ENCODE measurements at regions not wholly inside any gene's neighbourhood (a gene's known extent, or its start where the extent isn't known, plus 50 kb on each side); places are given as distances from the start of the nearest gene placed in this dataset.
"Not testable (repeated sequence)": the region's sequence is repeated elsewhere in the genome, so short reads cannot be mapped to it uniquely, and the experiment has no call there.

DNA sequence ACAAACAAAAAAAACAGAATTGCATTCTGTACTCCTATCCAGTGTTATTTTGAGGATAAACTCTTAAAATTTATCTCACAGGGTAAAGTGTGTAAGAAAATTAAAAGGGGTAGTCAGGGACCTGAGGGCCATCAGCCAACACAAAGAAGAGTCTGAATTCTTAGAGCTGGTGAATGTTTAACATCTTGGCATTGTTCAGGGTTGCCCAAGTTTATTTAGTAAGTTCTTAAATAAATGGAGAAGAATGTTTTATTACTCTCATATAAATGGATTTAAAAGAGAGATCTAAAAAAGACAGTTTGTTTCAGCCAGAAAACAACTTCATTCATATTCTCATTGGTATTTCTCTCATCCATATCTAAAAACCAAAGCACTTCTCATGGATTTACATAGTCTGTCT lies 171.7 kb downstream of the LACC1 start:
- no peak for ATAC-seq (ENCODE audit: low FRiP score)
- Histone ChIP-seq H3K4me1 (ENCODE audit: control insufficient read depth in 1 of 2, insufficient read depth in 2 of 2, low read length in 2 of 2) (peaks cover 3 to 5% of the 10 kb centered on the region in 2 donors), H3K36me3 (ENCODE audit: control insufficient read depth in 1 of 2, insufficient read depth in 2 of 2, low read length in 1 of 2) (no peaks in the 10 kb centered on the region), H3K4me3 (ENCODE audit: low read length in 2 of 2) (no peak overlapping the region), H3K9me3 (ENCODE audit: control insufficient read depth, low read length) (no peaks in the 10 kb centered on the region), H3K27me3 (ENCODE audit: control insufficient read depth in 1 of 2, insufficient read depth in 2 of 2, low read length in 1 of 2) (no peaks in the 10 kb centered on the region), H3K27ac (ENCODE audit: low read depth in 1 of 2, low read length in 2 of 2) (no peak overlapping the region)
- no peak for DNase-seq
- intact Hi-C loops (cut with DNase I), result loop anchor here (2.0 to 10.0 kb wide), 3 partner anchors 86 to 385 kb away; no protein-coding TSS in a partner anchor

DNA sequence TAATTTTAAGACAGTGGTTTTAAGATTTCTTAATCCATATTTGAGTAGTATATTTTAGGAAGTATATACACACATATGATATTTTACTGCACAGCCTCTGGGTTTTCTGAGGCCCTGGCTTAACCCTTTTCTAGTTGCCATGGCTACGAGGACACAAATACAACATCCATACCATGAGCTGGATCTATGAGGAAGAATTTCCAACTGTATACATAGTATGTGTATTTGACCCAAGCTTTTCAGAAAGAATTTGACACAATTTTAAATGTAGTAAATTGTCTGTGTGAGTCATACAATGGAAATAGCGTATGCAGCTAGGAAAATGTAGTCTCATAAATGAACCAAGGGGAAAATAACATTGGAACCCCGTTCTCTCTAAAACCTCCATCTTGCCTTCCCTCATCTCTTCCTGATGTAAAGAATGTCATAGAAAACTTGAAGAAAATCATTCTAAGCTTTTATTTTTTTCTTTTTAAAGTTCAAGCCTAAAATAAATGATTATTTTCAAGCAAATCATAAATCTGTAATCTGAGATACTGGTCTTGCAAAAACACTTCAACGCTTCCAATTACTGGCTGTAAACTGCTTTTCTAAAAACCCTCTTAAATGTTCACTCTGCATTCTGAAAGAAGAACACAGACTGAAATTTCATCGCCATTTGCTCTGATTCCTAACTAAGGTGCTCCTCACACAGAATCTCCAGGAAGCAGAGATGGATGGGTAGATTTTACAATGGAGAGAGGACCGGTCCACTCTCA lies 172.4 kb downstream of the LACC1 start:
- 46 to 51% methylated on average over 6 of the region's 6 CpGs for WGBS, 2 donors
- ATAC-seq (ENCODE audit: low FRiP score) (no peak), DNase-seq (no peak)
- H3K27me3 ChIP-seq (ENCODE audit: control insufficient read depth in 1 of 2, insufficient read depth in 2 of 2, low read length in 1 of 2), result no peaks in the 10 kb centered on the region
- no peak overlapping the region for H3K4me3 ChIP-seq (ENCODE audit: low read length in 2 of 2)
- no peaks in the 10 kb centered on the region for H3K36me3 ChIP-seq (ENCODE audit: control insufficient read depth in 1 of 2, insufficient read depth in 2 of 2, low read length in 1 of 2)
- peaks cover 3 to 5% of the 10 kb centered on the region in 2 donors for H3K4me1 ChIP-seq (ENCODE audit: control insufficient read depth in 1 of 2, insufficient read depth in 2 of 2, low read length in 2 of 2)
- intact Hi-C loops (cut with DNase I), result loop anchor here (2.0 to 10.0 kb wide), 3 partner anchors 85 to 385 kb away; no protein-coding TSS in a partner anchor
- H3K27ac ChIP-seq (ENCODE audit: low read depth in 1 of 2, low read length in 2 of 2), result peak overlapping the region; percentile 58 to 71
- no peaks in the 10 kb centered on the region for H3K9me3 ChIP-seq (ENCODE audit: control insufficient read depth, low read length)

DNA sequence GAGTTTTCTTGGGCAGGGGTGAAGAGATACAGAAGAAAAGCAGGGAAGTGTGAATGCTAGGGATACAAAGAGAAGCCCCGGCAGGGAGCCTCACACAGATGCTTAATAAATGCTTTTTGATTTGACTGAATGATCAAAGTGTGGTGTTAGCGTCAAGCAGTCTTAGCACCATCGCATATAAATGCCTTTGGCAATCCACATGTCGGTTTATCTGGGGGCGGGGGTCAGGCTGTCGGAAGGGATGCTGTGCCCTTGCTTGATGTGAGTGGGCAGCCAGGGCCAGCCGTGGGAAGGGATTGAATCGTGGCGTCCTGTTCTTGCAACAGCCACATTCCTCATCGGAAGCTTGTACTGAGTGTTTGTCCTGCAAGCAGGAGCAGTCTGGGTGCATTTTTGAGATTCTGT lies 173.1 kb downstream of the LACC1 start:
- DNase-seq (peak; percentile 52 to 77), ATAC-seq (ENCODE audit: low FRiP score) (peak; percentile 45)
- intact Hi-C loops (cut with DNase I), result loop anchor here (2.0 to 10.0 kb wide), 3 partner anchors 85 to 384 kb away; no protein-coding TSS in a partner anchor
- Histone ChIP-seq H3K4me3 (ENCODE audit: low read length in 2 of 2) (no peak overlapping the region), H3K27ac (ENCODE audit: low read depth in 1 of 2, low read length in 2 of 2) (peak overlapping the region; percentile 58 to 71), H3K36me3 (ENCODE audit: control insufficient read depth in 1 of 2, insufficient read depth in 2 of 2, low read length in 1 of 2) (no peaks in the 10 kb centered on the region), H3K27me3 (ENCODE audit: control insufficient read depth in 1 of 2, insufficient read depth in 2 of 2, low read length in 1 of 2) (no peaks in the 10 kb centered on the region), H3K9me3 (ENCODE audit: control insufficient read depth, low read length) (no peaks in the 10 kb centered on the region), H3K4me1 (ENCODE audit: control insufficient read depth in 1 of 2, insufficient read depth in 2 of 2, low read length in 2 of 2) (peaks cover 3 to 5% of the 10 kb centered on the region in 2 donors)
- WGBS, 2 donors, result 8 to 13% methylated on average over 10 of the region's 10 CpGs

DNA sequence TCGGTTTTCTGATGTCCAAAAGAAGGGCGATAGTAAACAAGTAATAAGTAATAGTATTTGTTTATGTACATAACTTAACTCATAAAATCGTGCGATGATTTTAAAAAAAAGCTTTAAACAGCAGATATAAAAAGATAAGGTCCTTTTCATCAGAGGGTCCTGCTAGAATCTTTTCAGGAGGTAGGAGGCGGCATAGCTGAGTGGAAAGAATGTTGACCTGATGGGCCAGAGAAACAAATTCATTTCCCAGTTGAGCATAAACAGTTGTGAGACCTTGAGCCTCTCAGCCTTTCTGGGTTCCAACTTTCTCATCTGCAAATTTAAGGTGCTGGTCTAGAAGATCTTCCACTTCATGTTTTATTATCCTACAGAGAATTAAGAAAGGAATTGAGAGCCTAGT lies 173.5 kb downstream of the LACC1 start:
- peaks cover 3 to 5% of the 10 kb centered on the region in 2 donors for H3K4me1 ChIP-seq (ENCODE audit: control insufficient read depth in 1 of 2, insufficient read depth in 2 of 2, low read length in 2 of 2)
- H3K9me3 ChIP-seq (ENCODE audit: control insufficient read depth, low read length), result no peaks in the 10 kb centered on the region
- H3K4me3 ChIP-seq (ENCODE audit: low read length in 2 of 2), result no peak overlapping the region
- intact Hi-C loops (cut with DNase I), result loop anchor here (2.0 to 10.0 kb wide), 3 partner anchors 84 to 384 kb away; no protein-coding TSS in a partner anchor
- H3K27ac ChIP-seq (ENCODE audit: low read depth in 1 of 2, low read length in 2 of 2), result peak overlapping the region in 1 of 2 donors; percentile 20
- no peak for ATAC-seq (ENCODE audit: low FRiP score)
- DNase-seq, result no peak
- WGBS, 2 donors, result 14 to 21% methylated on average over 5 of the region's 5 CpGs
- no peaks in the 10 kb centered on the region for H3K27me3 ChIP-seq (ENCODE audit: control insufficient read depth in 1 of 2, insufficient read depth in 2 of 2, low read length in 1 of 2)
- H3K36me3 ChIP-seq (ENCODE audit: control insufficient read depth in 1 of 2, insufficient read depth in 2 of 2, low read length in 1 of 2), result no peaks in the 10 kb centered on the region

DNA sequence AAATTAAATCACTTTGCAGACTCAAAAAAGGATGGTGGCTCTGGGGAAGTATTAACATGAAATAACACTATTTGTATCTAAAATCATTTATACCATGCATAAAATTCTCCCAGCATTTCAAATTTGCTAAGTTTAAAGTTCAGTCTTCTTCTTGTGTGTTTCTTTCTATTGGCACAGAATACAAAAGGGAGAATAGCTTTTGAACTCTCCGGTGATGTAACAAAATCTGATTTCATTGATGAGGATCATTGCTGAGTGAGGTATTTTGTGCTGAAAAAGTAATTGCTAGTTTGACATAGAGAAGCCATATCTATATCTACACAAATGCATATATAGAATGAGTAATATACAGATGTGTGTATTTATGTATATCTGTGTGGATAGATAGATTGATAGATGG lies 174.8 kb downstream of the LACC1 start:
- intact Hi-C loops (cut with DNase I), result loop anchor here (5.0 to 10.0 kb wide), 2 partner anchors 83 to 250 kb away; no protein-coding TSS in a partner anchor
- whole genome bisulfite sequencing, 2 donors, result 92 to 94% methylated on average over 1 of the region's 1 CpG
- DNase-seq, result no peak
- Histone ChIP-seq H3K27ac (ENCODE audit: low read depth in 1 of 2, low read length in 2 of 2) (no peak overlapping the region), H3K36me3 (ENCODE audit: control insufficient read depth in 1 of 2, insufficient read depth in 2 of 2, low read length in 1 of 2) (no peaks in the 10 kb centered on the region), H3K27me3 (ENCODE audit: control insufficient read depth in 1 of 2, insufficient read depth in 2 of 2, low read length in 1 of 2) (no peaks in the 10 kb centered on the region), H3K9me3 (ENCODE audit: control insufficient read depth, low read length) (no peaks in the 10 kb centered on the region), H3K4me1 (ENCODE audit: control insufficient read depth in 1 of 2, insufficient read depth in 2 of 2, low read length in 2 of 2) (peaks cover 5 to 7% of the 10 kb centered on the region in 2 donors), H3K4me3 (ENCODE audit: low read length in 2 of 2) (no peak overlapping the region)
- ATAC-seq (ENCODE audit: low FRiP score), result no peak

DNA sequence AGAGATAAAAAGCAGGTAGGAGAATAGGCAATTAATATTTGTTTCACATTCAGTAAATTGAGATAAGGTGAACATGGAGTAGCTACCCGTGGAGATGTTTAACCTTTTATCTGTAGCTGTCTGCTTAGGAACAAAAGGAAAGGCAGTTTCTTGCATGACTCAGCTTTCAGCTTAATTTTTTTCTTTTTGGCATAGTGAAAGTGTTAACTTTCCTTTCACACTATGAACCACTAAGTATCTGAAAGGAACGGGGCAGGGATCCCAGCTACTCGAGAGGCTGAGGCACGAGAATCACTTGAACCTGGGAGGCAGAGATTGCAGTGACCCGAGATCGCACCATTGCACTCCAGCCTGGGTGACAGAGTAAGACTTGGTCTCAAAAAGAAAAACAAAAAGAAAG lies 176.0 kb downstream of the LACC1 start:
- intact Hi-C loops (cut with DNase I), result loop anchor here in 1 of 2 donors (10.0 kb wide), 1 partner anchor 249 kb away; no protein-coding TSS in a partner anchor
- not testable (repeated sequence) for H3K27me3 ChIP-seq (ENCODE audit: control insufficient read depth in 1 of 2, insufficient read depth in 2 of 2, low read length in 1 of 2); ATAC-seq (ENCODE audit: low FRiP score); H3K4me3 ChIP-seq (ENCODE audit: low read length in 2 of 2); H3K27ac ChIP-seq (ENCODE audit: low read depth in 1 of 2, low read length in 2 of 2); H3K4me1 ChIP-seq (ENCODE audit: control insufficient read depth in 1 of 2, insufficient read depth in 2 of 2, low read length in 2 of 2); H3K9me3 ChIP-seq (ENCODE audit: control insufficient read depth, low read length); H3K36me3 ChIP-seq (ENCODE audit: control insufficient read depth in 1 of 2, insufficient read depth in 2 of 2, low read length in 1 of 2)
- WGBS, 2 donors, result 14 to 17% methylated on average over 6 of the region's 6 CpGs
- peak in 1 of 2 donors; percentile 30 for DNase-seq

DNA sequence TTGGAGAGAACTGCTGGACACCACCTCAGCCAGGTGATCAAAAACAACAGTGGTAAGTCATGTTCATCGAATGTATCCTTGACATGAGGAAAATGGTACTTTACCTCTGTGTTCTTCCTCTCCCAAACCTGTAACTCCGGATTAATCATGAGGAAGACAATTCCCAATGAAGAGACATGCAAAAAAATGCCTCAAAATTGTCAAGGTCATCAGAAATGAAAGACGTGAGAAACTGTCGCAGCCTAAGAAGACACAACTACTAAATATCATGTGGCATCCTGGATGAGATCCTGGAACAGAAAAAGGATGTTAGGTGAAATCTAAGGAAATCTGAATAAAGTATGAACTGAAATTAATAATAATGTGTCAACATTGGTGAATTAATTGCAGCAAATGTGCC lies 178.4 kb downstream of the LACC1 start:
- intact Hi-C loops (cut with DNase I), result loop anchor here in 1 of 2 donors (10.0 kb wide), 1 partner anchor 247 kb away; no protein-coding TSS in a partner anchor
- WGBS, 2 donors, result 78 to 80% methylated on average over 4 of the region's 4 CpGs
- Histone ChIP-seq H3K4me3 (ENCODE audit: low read length in 2 of 2) (no peak overlapping the region), H3K9me3 (ENCODE audit: control insufficient read depth, low read length) (no peaks in the 10 kb centered on the region), H3K27ac (ENCODE audit: low read depth in 1 of 2, low read length in 2 of 2) (no peak overlapping the region), H3K36me3 (ENCODE audit: control insufficient read depth in 1 of 2, insufficient read depth in 2 of 2, low read length in 1 of 2) (no peaks in the 10 kb centered on the region), H3K4me1 (ENCODE audit: control insufficient read depth in 1 of 2, insufficient read depth in 2 of 2, low read length in 2 of 2) (peaks cover 0 to 4% of the 10 kb centered on the region in 2 donors), H3K27me3 (ENCODE audit: control insufficient read depth in 1 of 2, insufficient read depth in 2 of 2, low read length in 1 of 2) (no peaks in the 10 kb centered on the region)
- ATAC-seq (ENCODE audit: low FRiP score) (no peak), DNase-seq (no peak)

DNA sequence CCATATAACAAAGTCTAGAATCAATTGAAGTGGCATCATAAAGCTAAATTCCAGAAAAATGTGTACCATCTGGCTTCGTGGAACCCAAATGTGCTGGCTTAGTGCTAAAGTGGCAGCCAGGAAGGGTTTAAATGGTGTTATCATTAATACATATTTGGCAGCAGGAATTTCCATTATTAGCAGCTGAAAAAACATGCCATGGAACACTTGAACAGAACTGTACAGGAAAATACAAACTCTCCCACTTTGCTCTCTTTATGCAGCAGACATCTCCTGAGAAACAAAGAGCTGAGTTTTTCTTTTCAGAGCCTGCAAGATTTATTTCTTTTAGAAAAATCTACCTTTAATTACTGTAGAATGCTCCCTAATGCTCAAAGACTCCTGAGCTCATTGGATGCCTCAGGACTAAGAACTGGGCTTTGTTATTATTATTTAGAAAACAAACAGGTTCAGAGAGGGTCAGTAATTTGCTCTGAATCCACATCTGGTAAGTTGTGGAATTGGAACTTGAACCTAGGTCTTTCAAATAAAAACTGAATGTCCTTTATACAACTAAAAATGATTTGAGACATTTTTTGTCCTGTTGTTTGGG lies 179.0 kb downstream of the LACC1 start:
- 0 to 5% methylated on average over 1 of the region's 1 CpG for WGBS, 2 donors
- intact Hi-C loops (cut with DNase I), result loop anchor here in 1 of 2 donors (10.0 kb wide), 1 partner anchor 246 kb away; no protein-coding TSS in a partner anchor
- Histone ChIP-seq H3K4me3 (ENCODE audit: low read length in 2 of 2) (no peak overlapping the region), H3K4me1 (ENCODE audit: control insufficient read depth in 1 of 2, insufficient read depth in 2 of 2, low read length in 2 of 2) (peaks cover 0 to 4% of the 10 kb centered on the region in 2 donors), H3K36me3 (ENCODE audit: control insufficient read depth in 1 of 2, insufficient read depth in 2 of 2, low read length in 1 of 2) (no peaks in the 10 kb centered on the region), H3K9me3 (ENCODE audit: control insufficient read depth, low read length) (no peaks in the 10 kb centered on the region), H3K27ac (ENCODE audit: low read depth in 1 of 2, low read length in 2 of 2) (peak overlapping the region; percentile 33 to 44), H3K27me3 (ENCODE audit: control insufficient read depth in 1 of 2, insufficient read depth in 2 of 2, low read length in 1 of 2) (no peaks in the 10 kb centered on the region)
- DNase-seq, result no peak
- no peak for ATAC-seq (ENCODE audit: low FRiP score)
